GM21526 (cell line): ENCODE measurements at regions not wholly inside any gene's neighbourhood (a gene's known extent, or its start where the extent isn't known, plus 50 kb on each side); places are given as distances from the start of the nearest gene placed in this dataset.
"Not testable (repeated sequence)": the region's sequence is repeated elsewhere in the genome, so short reads cannot be mapped to it uniquely, and the experiment has no call there.

Source experiments
- ATAC-seq: cut with Tn5 transposase; IDR thresholded peaks from one replicate; pipeline ENCODE4 v1.9.1; 2021; ENCODE audit warnings: moderate library complexity; ENCODE audit not compliant: unreplicated experiment, low FRiP score

- ATAC-seq = no peak
Measured at GRCh38 chr5:17398866-17399835, 98.9 kb upstream of the TAF11L2 start.

- no peak for ATAC-seq
Measured at GRCh38 chr5:17399931-17400330, 98.1 kb upstream of the TAF11L2 start.

DNA sequence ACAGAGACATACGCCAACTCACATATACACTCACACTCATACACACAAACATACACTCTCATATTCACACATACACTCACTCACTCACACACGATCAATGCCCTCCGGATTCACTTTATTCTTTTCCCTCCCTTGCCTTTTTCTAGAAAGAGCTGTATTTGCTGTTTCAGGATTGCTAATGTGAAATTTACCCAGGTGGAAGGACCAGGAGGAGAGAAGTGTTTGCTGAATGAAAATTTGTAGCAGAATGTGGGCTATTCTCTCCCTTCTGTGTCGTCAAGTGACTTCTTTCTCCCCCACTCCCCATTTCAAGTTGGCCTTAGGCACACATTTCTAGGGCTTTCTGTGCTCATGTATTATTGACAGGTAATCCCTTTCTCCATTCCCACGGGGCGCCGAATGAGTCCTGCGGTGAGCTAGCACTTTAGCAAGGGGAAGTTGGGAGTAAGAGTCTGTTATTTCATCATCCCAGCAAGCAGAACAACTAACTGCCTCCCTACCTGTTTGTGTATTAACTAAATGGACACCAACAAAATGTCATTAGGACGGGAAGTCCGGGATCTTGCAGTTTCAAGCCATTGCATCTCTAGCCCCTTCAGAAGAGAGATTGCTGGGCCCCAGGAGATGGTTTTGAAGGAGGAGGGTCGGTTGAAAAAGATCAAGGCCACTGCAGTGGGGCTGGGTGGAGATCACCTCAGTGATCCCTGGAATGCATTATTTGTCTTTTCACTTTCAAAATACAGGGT, 97.1 kb upstream of the TAF11L2 start:
- no peak for ATAC-seq

- no peak for ATAC-seq
Measured at GRCh38 chr5:17401470-17402288, 96.4 kb upstream of the TAF11L2 start.

DNA sequence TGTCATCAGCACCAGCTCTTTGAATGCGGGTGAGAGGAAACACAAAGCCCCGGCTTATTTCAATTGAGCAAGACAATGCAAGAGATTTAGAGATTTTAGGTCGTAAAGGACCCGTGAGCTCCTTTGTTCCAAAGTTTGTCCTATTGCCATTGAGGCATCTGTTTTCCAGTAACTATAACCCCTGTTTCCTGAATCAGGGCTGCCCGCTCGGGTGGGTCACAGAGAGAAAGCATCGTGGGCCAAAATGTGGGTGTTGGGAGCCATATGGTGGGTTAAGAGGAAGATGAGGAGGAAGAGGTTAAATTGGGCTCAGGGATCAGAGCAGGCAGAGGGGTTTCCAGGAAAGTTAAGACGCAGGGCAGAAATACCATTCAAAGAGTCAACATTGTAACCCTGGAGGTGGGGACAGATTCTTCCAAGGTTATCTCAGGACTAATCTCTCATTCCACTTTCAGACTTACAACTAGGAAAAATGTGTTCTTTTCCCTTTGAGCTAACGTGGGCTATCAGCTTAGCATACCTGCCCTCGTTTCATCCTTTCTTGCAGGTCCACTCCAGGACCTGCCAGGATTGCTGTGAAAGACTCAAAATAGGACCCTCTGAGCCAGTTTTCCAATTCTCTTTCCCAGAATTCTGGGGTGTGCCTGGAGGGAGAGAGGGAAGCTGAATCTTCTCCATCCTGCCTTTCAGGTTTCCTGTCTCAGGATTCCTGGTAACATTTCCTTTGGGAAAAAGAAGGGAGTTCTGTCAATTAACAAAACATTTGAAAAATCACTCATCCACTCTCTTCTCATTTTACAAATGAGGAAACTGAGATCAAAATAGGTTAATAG, 95.5 kb upstream of the TAF11L2 start:
- no peak for ATAC-seq

GRCh38 chr5:17403695-17404490, 94.1 kb upstream of the TAF11L2 start:
- ATAC-seq = no peak

DNA sequence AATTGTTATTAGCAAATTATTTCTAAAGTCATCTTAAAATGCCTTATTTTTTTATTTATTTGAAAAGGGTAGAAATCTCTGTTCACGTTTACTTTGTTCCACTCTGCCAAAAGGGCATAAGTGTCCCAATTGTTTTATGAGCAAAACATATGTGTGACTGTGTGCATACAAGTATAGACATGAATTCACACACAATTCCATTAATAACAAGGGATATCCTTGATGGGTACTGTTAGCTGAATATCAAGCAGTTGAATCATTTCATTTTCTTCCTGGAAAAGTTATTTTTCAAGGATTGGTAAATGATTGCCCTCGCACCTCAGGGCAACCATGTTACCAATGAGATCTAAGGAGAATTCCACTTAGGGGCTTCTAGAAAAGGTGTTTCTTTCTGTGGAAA, 92.1 kb upstream of the TAF11L2 start:
- ATAC-seq = no peak

- no peak for ATAC-seq
Measured at GRCh38 chr5:17406423-17406838, 91.6 kb upstream of the TAF11L2 start.

- ATAC-seq = no peak
Measured at GRCh38 chr5:17411436-17412402, 86.3 kb upstream of the TAF11L2 start.

GRCh38 chr5:17412760-17413671, 85.0 kb upstream of the TAF11L2 start:
- peak; percentile 72 for ATAC-seq

- ATAC-seq = no peak
Measured at GRCh38 chr5:17413691-17414090, 84.3 kb upstream of the TAF11L2 start.

DNA sequence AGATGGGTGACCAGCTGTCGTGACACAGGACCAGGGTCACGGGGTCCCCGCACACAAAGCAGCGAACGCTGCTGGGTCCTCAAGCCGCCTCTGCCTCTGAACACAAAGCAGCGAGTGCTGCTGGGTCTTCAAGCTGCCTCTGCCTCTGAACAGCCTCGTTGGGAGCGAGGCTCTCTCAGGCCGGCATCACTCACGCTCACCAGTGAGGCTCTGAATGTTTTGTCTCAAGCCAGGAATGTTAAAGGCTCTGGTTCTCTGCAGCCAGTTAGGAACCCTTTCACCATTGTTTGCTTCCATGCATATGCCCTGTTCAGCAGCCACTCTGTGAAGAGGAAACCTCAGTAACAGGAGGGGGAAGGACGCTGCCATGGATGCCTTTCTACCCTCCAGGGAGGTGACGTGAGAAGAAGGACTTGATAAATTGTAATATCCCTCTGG, 82.7 kb upstream of the TAF11L2 start:
- ATAC-seq = no peak

- not testable (repeated sequence) for ATAC-seq
Measured at GRCh38 chr5:17416374-17416773, 81.7 kb upstream of the TAF11L2 start.

DNA sequence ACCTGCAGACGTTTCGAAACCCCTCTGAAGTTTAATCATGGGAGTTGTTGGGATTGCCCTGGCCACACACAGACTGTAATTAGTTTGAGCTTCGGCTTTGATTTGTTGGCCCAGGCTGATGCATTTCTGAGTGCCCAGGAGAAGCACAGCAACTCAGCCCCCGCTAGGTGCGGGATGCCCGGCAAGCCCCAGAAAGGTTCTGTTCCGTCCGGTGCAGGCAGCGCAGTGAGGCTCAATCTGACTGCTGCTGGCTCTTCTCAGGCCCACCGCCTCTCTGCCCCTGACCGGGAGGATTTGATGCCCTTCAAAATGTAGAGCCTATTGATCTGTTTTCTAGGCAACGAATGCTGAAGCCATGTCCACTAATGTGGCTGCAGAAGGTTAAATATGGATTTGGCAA, 73.4 kb upstream of the TAF11L2 start:
- no peak for ATAC-seq

DNA sequence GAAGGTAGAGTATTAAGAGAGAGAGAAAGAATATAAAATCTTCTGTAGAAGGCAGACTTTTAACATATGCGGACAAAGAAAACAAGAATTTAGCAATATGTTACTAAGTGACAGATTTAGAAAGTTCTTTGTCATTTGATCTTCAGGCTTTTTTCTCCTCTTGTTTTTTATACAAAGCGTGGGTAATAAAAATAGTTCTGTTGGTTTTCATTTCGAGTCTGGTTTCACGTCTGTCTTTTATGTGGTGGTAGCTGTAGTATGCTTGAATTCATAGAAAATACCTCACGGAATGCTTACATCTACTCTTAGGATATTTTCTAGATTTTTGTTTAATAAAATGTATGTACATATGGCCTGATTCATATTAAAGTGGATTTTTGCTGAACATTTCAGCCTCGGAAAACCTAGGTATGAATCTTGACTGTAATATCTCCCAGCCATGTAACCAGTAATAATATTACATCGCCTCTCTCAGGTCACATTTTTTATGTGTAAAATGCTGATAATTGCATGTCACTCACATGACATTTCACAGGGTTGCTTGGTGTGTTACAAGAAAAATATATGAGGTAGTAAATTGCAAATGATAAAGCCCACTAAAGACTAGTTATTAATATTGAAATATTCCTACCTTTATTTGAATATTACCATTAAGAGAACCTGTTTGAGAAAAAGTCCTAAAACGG, 72.5 kb upstream of the TAF11L2 start:
- ATAC-seq = no peak

DNA sequence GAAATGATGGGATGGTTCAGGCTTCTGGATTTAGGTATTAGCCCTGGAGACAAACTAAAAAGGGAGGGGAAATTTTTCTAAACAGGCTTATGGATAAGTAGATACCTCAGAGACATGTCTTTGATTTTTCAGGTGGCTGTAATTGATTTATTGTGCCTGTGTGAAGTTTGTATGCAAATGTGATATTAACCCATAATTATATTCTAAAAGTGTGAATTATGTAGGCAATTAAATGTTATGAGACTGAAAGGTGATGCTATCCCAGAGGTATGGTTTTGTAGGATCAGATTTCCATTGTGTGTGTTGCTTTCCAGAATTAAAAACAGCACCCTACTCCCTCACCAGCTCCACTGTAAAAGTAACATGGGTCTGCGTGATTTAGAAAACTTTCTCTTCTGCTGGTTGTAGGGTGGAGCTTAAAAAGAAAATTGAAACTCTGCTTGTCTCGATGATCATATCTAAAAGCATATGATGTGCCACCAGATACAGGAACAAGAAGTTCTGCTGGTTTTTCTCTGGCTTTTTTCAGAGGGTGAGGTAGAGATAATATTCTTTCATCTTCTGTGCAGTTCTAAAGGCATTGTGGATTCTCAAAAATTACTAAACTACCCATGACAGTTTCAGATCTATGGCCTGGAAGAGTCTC, 71.8 kb upstream of the TAF11L2 start:
- peak; percentile 94 for ATAC-seq
